ENCODE measurements at regions not wholly inside any gene's neighbourhood (a gene's known extent, or its start where the extent isn't known, plus 50 kb on each side); places are given as distances from the start of the nearest gene placed in this dataset.
"Not testable (repeated sequence)": the region's sequence is repeated elsewhere in the genome, so short reads cannot be mapped to it uniquely, and the experiment has no call there.

DNA sequence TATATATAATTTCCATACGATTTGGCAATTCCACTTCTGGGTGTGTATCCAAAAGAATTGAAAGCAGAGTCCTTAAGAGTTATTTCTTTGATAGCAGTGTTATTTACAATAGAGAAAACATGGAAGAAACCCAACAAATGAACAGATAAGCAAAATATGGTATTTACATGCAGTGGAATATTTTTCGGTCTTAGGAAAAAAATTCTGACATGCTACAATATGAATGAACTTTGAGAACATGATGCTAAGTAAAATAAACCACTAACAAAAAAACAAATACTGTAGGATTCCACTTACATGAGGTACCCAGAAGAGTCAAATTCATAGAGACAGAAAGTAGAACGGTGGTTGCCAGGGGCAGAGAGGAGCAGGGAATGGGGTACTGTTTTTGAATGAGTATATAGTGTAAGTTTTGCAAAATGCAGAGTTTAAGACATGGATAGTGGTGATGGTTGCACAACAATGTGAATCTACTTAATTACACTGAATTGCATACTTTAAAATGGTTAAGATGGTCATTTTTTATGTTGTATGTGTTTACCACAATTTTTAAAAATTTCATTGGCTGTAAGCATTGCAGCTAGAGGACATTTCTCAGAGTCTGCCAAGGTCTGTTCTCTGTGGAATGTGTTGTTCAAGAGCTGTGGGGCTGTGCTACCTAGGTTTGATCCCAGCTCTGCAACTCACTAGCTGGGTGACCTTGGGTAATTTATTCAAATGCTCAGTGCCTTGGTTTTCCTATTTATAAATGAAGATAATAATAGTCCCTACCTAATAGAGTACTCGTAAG lies 122.1 kb downstream of the MEX3B start:
- no peaks in the 10 kb centered on the region for H3K4me1 ChIP-seq
- peaks cover 0 to 10% (median 0%) of the 10 kb centered on the region in 3 donors for H3K9me3 ChIP-seq
- TF ChIP-seq, protein P1, sequence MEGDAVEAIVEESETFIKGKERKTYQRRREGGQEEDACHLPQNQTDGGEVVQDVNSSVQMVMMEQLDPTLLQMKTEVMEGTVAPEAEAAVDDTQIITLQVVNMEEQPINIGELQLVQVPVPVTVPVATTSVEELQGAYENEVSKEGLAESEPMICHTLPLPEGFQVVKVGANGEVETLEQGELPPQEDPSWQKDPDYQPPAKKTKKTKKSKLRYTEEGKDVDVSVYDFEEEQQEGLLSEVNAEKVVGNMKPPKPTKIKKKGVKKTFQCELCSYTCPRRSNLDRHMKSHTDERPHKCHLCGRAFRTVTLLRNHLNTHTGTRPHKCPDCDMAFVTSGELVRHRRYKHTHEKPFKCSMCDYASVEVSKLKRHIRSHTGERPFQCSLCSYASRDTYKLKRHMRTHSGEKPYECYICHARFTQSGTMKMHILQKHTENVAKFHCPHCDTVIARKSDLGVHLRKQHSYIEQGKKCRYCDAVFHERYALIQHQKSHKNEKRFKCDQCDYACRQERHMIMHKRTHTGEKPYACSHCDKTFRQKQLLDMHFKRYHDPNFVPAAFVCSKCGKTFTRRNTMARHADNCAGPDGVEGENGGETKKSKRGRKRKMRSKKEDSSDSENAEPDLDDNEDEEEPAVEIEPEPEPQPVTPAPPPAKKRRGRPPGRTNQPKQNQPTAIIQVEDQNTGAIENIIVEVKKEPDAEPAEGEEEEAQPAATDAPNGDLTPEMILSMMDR (IDR thresholded peaks at IDR 0.05), result no peak
- TF ChIP-seq POLR2A (IDR thresholded peaks at IDR 0.05), result no peak
- H3K36me3 ChIP-seq (replicated peaks in 1 of 2; ENCODE audit: insufficient read depth in 1 of 2, low read depth in 2 of 2), result no peaks in the 10 kb centered on the region
- intact Hi-C loops (cut with DNase I), result no loop called here
- 51 to 58% methylated on average over 4 of the region's 4 CpGs for WGBS, 2 donors
- no peaks in the 10 kb centered on the region for H3K27me3 ChIP-seq
- no peak overlapping the region for H3K27ac ChIP-seq
- no peak for DNase-seq
- ATAC-seq, result no peak
- H3K4me3 ChIP-seq, result no peak overlapping the region

DNA sequence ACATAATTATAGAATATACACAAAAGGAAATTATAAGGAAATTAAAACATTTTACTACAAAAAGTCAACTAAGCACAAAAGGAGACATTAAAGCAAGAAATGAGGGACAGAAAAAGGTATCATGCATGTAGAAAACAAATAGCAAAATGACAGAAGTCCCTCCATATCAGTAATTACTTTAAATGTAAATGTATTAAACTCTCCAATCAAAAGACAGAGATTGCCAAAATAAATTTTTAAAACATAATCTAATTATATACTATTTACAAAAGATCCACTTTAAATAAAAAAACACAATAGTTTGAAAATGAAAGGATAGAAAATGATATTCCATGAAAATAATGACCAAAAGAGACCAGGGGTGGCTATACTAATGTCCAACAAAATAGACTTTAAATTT lies 123.7 kb downstream of the MEX3B start:
- DNase-seq (no peak), ATAC-seq (no peak)
- Histone ChIP-seq H3K27me3 (no peaks in the 10 kb centered on the region), H3K4me3 (no peak overlapping the region), H3K9me3 (peaks cover 0 to 18% (median 0%) of the 10 kb centered on the region in 3 donors), H3K27ac (no peak overlapping the region), H3K4me1 (no peaks in the 10 kb centered on the region), H3K36me3 (replicated peaks in 1 of 2; ENCODE audit: insufficient read depth in 1 of 2, low read depth in 2 of 2) (no peaks in the 10 kb centered on the region)
- no peak for TF ChIP-seq POLR2A (IDR thresholded peaks at IDR 0.05)
- TF ChIP-seq, protein P1 (IDR thresholded peaks at IDR 0.05), result no peak
- intact Hi-C loops (cut with DNase I), result no loop called here

DNA sequence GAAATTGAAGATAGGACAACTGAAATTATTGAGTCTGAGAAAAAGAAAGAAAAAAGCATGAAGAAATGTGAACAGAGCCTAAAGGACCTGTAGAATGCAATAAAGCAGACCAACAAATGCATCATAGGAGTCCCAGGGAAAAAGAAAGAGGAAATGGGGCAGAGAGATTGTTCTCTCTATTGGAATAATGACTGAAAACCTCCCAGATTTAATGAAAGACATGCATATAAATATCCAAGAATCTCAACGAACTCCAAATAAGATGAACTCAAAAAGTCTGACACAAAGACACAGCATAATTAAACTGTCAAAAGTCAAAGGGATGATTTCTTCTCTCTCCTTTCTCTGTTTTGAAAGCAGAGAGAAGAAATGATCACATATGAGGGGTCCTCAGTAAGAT lies 124.7 kb downstream of the MEX3B start:
- no peak for ATAC-seq

DNA sequence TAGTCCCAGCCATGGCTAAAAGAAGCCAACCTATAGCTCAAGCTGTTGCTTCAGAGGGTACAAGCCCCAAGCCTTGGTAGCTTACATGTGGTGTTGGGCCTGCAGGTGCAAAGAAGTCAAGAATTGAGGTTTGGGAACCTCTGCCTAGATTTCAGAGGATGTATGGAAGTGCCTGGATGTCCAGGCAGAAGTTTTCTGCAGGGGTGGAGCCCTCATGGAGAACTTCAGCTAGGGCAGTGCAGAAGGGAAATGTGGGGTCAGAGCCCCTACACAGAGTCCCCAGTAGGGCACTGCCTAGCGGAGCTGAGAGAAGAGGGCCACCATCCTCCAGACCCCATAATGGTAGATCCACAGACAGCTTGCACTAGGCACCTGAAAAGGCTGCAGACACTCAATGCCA lies 127.1 kb downstream of the MEX3B start:
- intact Hi-C loops (cut with DNase I); H3K4me3 ChIP-seq; DNase-seq; H3K27ac ChIP-seq; H3K36me3 ChIP-seq (replicated peaks in 1 of 2; ENCODE audit: insufficient read depth in 1 of 2, low read depth in 2 of 2); ATAC-seq; H3K4me1 ChIP-seq; H3K27me3 ChIP-seq: not testable (repeated sequence)
- peaks cover 0 to 18% (median 0%) of the 10 kb centered on the region in 3 donors for H3K9me3 ChIP-seq
- WGBS, 2 donors, result 73 to 89% methylated on average over 1 of the region's 1 CpG

More for the DNA sequence above, 124.7 kb downstream of the MEX3B start:
- H3K36me3 ChIP-seq (replicated peaks in 1 of 2; ENCODE audit: insufficient read depth in 1 of 2, low read depth in 2 of 2), result no peaks in the 10 kb centered on the region
- no peaks in the 10 kb centered on the region for H3K27me3 ChIP-seq
- no peak overlapping the region for H3K27ac ChIP-seq
- WGBS, 2 donors, result 38 to 50% methylated on average over 1 of the region's 1 CpG
- H3K4me1 ChIP-seq, result no peaks in the 10 kb centered on the region
- H3K9me3 ChIP-seq, result peaks cover 0 to 18% (median 0%) of the 10 kb centered on the region in 3 donors
- DNase-seq, result no peak
- intact Hi-C loops (cut with DNase I), result no loop called here
- no peak overlapping the region for H3K4me3 ChIP-seq
- TF ChIP-seq POLR2A (IDR thresholded peaks at IDR 0.05), result no peak
- TF ChIP-seq, protein P1 (IDR thresholded peaks at IDR 0.05), result no peak

DNA sequence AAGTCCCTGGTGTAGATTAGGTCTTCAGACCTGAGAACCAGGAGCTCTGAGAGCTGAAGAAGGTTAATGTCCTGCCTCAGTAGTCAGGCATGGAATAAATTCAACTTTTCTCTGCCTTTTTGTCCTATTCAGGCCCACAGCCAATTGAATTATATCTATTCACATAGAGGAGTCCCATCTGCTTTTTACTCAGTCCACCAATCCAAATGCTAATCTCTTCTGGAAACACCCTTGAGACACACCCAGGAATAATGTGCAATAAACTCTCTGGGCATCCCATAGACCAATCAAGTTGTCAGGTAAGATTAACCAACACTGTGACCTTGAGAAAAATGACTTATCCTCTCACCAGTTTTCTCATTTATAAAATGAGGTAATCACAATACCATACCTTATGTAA lies 129.4 kb downstream of the MEX3B start:
- no peak for ATAC-seq
- no peaks in the 10 kb centered on the region for H3K36me3 ChIP-seq (replicated peaks in 1 of 2; ENCODE audit: insufficient read depth in 1 of 2, low read depth in 2 of 2)
- no peak for DNase-seq
- H3K9me3 ChIP-seq, result peaks cover 0 to 18% (median 0%) of the 10 kb centered on the region in 3 donors
- H3K4me1 ChIP-seq, result peaks cover 4% of the 10 kb centered on the region
- H3K27me3 ChIP-seq, result no peaks in the 10 kb centered on the region
- intact Hi-C loops (cut with DNase I), result no loop called here
- TF ChIP-seq, protein P1 (IDR thresholded peaks at IDR 0.05), result no peak
- TF ChIP-seq POLR2A (IDR thresholded peaks at IDR 0.05), result no peak
- H3K4me3 ChIP-seq, result no peak overlapping the region
- H3K27ac ChIP-seq, result no peak overlapping the region
